ENCODE measurements at regions not wholly inside any gene's neighbourhood (a gene's known extent, or its start where the extent isn't known, plus 50 kb on each side); places are given as distances from the start of the nearest gene placed in this dataset.
"Not testable (repeated sequence)": the region's sequence is repeated elsewhere in the genome, so short reads cannot be mapped to it uniquely, and the experiment has no call there.

DNA sequence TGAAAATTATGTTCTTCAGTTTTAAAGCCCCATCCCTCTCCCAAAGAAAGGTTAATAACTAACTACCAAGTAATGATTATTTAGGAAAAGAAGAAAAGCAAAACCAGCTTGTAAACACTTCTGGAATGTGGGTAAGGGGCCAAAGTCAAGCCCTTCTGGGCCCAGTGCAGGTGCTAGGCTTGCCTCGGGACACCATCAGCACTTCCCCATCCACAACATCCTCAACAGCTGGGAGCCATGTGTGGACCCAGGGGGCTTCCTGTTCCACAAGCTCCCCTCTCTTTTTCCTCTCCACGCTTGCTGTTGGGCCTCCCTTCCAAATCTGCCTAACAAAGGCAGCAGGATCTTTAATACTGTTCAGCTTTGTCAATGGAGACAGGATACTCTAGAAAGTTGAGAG is 58.4 kb upstream of the CSPG4 start:
- TF ChIP-seq, protein P1, sequence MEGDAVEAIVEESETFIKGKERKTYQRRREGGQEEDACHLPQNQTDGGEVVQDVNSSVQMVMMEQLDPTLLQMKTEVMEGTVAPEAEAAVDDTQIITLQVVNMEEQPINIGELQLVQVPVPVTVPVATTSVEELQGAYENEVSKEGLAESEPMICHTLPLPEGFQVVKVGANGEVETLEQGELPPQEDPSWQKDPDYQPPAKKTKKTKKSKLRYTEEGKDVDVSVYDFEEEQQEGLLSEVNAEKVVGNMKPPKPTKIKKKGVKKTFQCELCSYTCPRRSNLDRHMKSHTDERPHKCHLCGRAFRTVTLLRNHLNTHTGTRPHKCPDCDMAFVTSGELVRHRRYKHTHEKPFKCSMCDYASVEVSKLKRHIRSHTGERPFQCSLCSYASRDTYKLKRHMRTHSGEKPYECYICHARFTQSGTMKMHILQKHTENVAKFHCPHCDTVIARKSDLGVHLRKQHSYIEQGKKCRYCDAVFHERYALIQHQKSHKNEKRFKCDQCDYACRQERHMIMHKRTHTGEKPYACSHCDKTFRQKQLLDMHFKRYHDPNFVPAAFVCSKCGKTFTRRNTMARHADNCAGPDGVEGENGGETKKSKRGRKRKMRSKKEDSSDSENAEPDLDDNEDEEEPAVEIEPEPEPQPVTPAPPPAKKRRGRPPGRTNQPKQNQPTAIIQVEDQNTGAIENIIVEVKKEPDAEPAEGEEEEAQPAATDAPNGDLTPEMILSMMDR (conservative IDR thresholded peaks at IDR 0.05 in 1 of 2, IDR thresholded peaks at IDR 0.05 in 1 of 2; ENCODE audit: extremely low read depth in 1 of 2, insufficient read depth in 1 of 2, low read depth in 1 of 2, low read length in 2 of 2), result not testable (repeated sequence)
- not testable (repeated sequence) for TF ChIP-seq EZH2 (IDR thresholded peaks at IDR 0.05; ENCODE audit: borderline replicate concordance, low read length)
